HepG2 (cell line): ENCODE measurements at regions not wholly inside any gene's neighbourhood (a gene's known extent, or its start where the extent isn't known, plus 50 kb on each side); places are given as distances from the start of the nearest gene placed in this dataset.

Source experiments
- ATAC-seq: fragments of 200-7000 bp; cut with Tn5 transposase; 3 replicates; pipeline ENCODE4 v1.9.1; 2020; ENCODE audit warnings: mild to moderate bottlenecking, moderate library complexity
- BruUV-seq: library from RNA; stranded (reverse); fragments of 400-500 nt; replicated peaks from 2 replicates; lab custom pipeline; 2021; lab: Mats Ljungman, UMichigan
- CTCF ChIA-PET: fragments of 300-600 bp; formaldehyde crosslinking; extraction: SDS; loops from one replicate; lab custom pipeline; 2021; ENCODE audit warnings: low total read pairs, inconsistent platforms, low intra/inter-chr PET ratio; lab: Yijun Ruan, JAX
- POLR2A ChIA-PET: fragments of 350-600 bp; sonication (Branson Sonifier 250); formaldehyde crosslinking; loops from one replicate; lab custom pipeline; 2020; ENCODE audit warnings: antibody characterized with exemption, inconsistent platforms; lab: Yijun Ruan, JAX
- DNase-seq: peaks from one replicate; pipeline ENCODE4 v3.0.0-alpha.2; 2015; ENCODE audit warnings: low spot score
- FAIRE-seq: peaks from 3 replicates; lab custom pipeline; 2011; peaks lifted over from hg19 to GRCh38; lab: Jason Lieb, UNC
- H2AFZ ChIP-seq: one replicate; pipeline ENCODE4 v1.6.1; 2011; ENCODE audit warnings: low read length, inconsistent platforms
- H3K27ac ChIP-seq: fragments of 300-600 bp; 3 replicates; pipeline ENCODE4 v1.8.0; 2011; ENCODE audit warnings: mixed run types, mild to moderate bottlenecking, mixed read lengths, low read length, inconsistent platforms; ENCODE audit not compliant: insufficient read depth; ENCODE audit errors: extremely low read length
- H3K27me3 ChIP-seq, 2 experiments: fragments of 200-600 bp in 1 of 2; 2 replicates in 1 of 2; 3 replicates in 1 of 2; pipeline versions ENCODE4 v1.6.0 to v1.8.0; 2011; ENCODE audit warnings: low read length in 2 of 2, mild to moderate bottlenecking in 2 of 2, moderate library complexity in 2 of 2, inconsistent platforms in 1 of 2; ENCODE audit not compliant: insufficient read depth in 2 of 2, control insufficient read depth in 1 of 2
- H3K36me3 ChIP-seq, 2 experiments: fragments of 200-600 bp in 1 of 2; replicated peaks in 1 of 2; 2 replicates in 1 of 2; 3 replicates in 1 of 2; pipeline versions ENCODE4 v1.5.1 to v1.8.0; 2011; ENCODE audit warnings: low read length in 2 of 2, inconsistent platforms in 1 of 2; ENCODE audit not compliant: insufficient read depth in 2 of 2, control insufficient read depth in 1 of 2
- H3K4me1 ChIP-seq: 2 replicates; pipeline ENCODE4 v1.5.1; 2012; ENCODE audit warnings: low read length, inconsistent platforms; ENCODE audit not compliant: insufficient read depth
- H3K4me2 ChIP-seq: 2 replicates; pipeline ENCODE4 v1.6.0; 2011; ENCODE audit warnings: low read depth, low read length, inconsistent platforms
- H3K4me3 ChIP-seq, 3 experiments: fragments of 200-600 bp in 1 of 3; sonication (generic), shearing (Covaris generic) in 1 of 3; replicated peaks in 1 of 3; 2 replicates each; pipeline ENCODE4 v1.5.1; 2011 to 2016; ENCODE audit warnings: low read length in 3 of 3, inconsistent platforms in 2 of 3, low read depth in 2 of 3, mild to moderate bottlenecking in 2 of 3, control low read depth in 1 of 3, mixed read lengths in 1 of 3; ENCODE audit not compliant: insufficient read depth in 1 of 3
- H3K79me2 ChIP-seq: one replicate; pipeline ENCODE4 v1.6.1; 2011; ENCODE audit warnings: low read length, inconsistent platforms; ENCODE audit not compliant: insufficient read depth
- H3K9ac ChIP-seq: 2 replicates; pipeline ENCODE4 v1.6.0; 2011; ENCODE audit warnings: mild to moderate bottlenecking, low read depth, low read length, inconsistent platforms; ENCODE audit not compliant: insufficient read depth
- H3K9me3 ChIP-seq: 2 replicates; pipeline ENCODE4 v1.5.1; 2012; ENCODE audit warnings: mild to moderate bottlenecking, low read length
- H4K20me1 ChIP-seq: 2 replicates; pipeline ENCODE4 v1.6.0; 2011; ENCODE audit warnings: inconsistent platforms, mild to moderate bottlenecking, low read length, moderate library complexity; ENCODE audit not compliant: insufficient read depth
- MATR3 ChIP-seq: sonication (generic); formaldehyde crosslinking; IDR thresholded peaks from 2 replicates; pipeline ENCODE4 v1.4.0; 2020; ENCODE audit warnings: missing genetic modification reagents
- PAX8 ChIP-seq: sonication (generic); formaldehyde crosslinking; IDR thresholded peaks from 2 replicates; pipeline ENCODE4 v1.8.0; 2022; ENCODE audit warnings: mild to moderate bottlenecking, missing genetic modification reagents, borderline replicate concordance
- PHF8 ChIP-seq: sonication (generic); formaldehyde crosslinking; IDR thresholded peaks from 2 replicates; pipeline ENCODE4 v1.5.0; 2020; ENCODE audit warnings: missing genetic modification reagents
- RBFOX2 ChIP-seq: fragments of 200-400 bp; formaldehyde crosslinking; IDR thresholded peaks from 2 replicates; pipeline ENCODE4 v1.6.1; 2017; ENCODE audit warnings: low read depth, mild to moderate bottlenecking, low read length
- REXO4 ChIP-seq: sonication (generic); formaldehyde crosslinking; IDR thresholded peaks from 2 replicates; pipeline ENCODE4 v1.8.0; 2022; ENCODE audit warnings: missing genetic modification reagents, mild to moderate bottlenecking, borderline replicate concordance
- SRF ChIP-seq: IDR thresholded peaks from 2 replicates; pipeline ENCODE4 v1.6.1; 2011; ENCODE audit warnings: mild to moderate bottlenecking, low read depth, low read length, moderate library complexity
- ZNF234 ChIP-seq: sonication (generic); formaldehyde crosslinking; conservative IDR thresholded peaks from 2 replicates; pipeline ENCODE4 v1.5.1; 2020; ENCODE audit warnings: mild to moderate bottlenecking, missing genetic modification reagents
- ZNF24 ChIP-seq: fragments of 450-650 bp; IDR thresholded peaks from 2 replicates; pipeline ENCODE4 v1.6.1; 2017; ENCODE audit warnings: antibody characterized with exemption, mild to moderate bottlenecking
- ZNF292 ChIP-seq: sonication (generic); formaldehyde crosslinking; IDR thresholded peaks from 2 replicates; pipeline ENCODE4 v1.8.1; 2022; ENCODE audit warnings: mild to moderate bottlenecking, low read depth, missing genetic modification reagents, borderline replicate concordance
- ZNF382 ChIP-seq: sonication (generic); formaldehyde crosslinking; IDR thresholded peaks from 2 replicates; pipeline ENCODE4 v1.5.0; 2020; ENCODE audit warnings: missing genetic modification reagents, mild to moderate bottlenecking, borderline replicate concordance
- ZNF468 ChIP-seq: sonication (generic); formaldehyde crosslinking; IDR thresholded peaks from 2 replicates; pipeline ENCODE4 v1.8.0; 2022; ENCODE audit warnings: mild to moderate bottlenecking, moderate library complexity, missing genetic modification reagents
- ZNF7 ChIP-seq: IDR thresholded peaks from 2 replicates; pipeline ENCODE4 v1.6.1; 2016; ENCODE audit warnings: missing biosample characterization, missing genetic modification reagents
- ZNF878 ChIP-seq: sonication (generic); formaldehyde crosslinking; IDR thresholded peaks from 2 replicates; pipeline ENCODE4 v1.8.1; 2023; ENCODE audit warnings: mild to moderate bottlenecking, missing genetic modification reagents, moderate library complexity
- WGBS: methylation state at CpG from one replicate; pipeline ENCODE4 v1.1.6; 2017; ENCODE audit warnings: low lambda C conversion rate; 5-methylcytosine and 5-hydroxymethylcytosine counted together
- in situ Hi-C: cut with HindIII; loops from 2 replicates; pipeline ENCODE4 v1.10.0; 2017; ENCODE audit warnings: low pct_unique_long_range_greater_than_20kb; ENCODE audit not compliant: extremely low pct_ligation_motif_present
- intact Hi-C: fragments of 100-400 bp; cut with micrococcal nuclease; formaldehyde crosslinking; loops from one replicate; pipeline ENCODE4 v1.10.0; 2022; ENCODE audit not compliant: unreplicated experiment
- TF ChIP-seq, protein P1 (sequence below): sonication (generic); formaldehyde crosslinking; conservative IDR thresholded peaks from 2 replicates; pipeline ENCODE4 v1.4.0; 2020; ENCODE audit warnings: missing genetic modification reagents
- TF ChIP-seq, protein P2 (sequence below): sonication (generic); formaldehyde crosslinking; IDR thresholded peaks from 2 replicates; pipeline ENCODE4 v1.8.1; 2023; ENCODE audit warnings: mild to moderate bottlenecking, inconsistent platforms, moderate library complexity, missing genetic modification reagents, borderline replicate concordance
- TF ChIP-seq, protein P3 (sequence below): sonication (generic); formaldehyde crosslinking; IDR thresholded peaks from 2 replicates; pipeline ENCODE4 v1.9.0; 2021; ENCODE audit warnings: mild to moderate bottlenecking, missing genetic modification reagents

DNA sequence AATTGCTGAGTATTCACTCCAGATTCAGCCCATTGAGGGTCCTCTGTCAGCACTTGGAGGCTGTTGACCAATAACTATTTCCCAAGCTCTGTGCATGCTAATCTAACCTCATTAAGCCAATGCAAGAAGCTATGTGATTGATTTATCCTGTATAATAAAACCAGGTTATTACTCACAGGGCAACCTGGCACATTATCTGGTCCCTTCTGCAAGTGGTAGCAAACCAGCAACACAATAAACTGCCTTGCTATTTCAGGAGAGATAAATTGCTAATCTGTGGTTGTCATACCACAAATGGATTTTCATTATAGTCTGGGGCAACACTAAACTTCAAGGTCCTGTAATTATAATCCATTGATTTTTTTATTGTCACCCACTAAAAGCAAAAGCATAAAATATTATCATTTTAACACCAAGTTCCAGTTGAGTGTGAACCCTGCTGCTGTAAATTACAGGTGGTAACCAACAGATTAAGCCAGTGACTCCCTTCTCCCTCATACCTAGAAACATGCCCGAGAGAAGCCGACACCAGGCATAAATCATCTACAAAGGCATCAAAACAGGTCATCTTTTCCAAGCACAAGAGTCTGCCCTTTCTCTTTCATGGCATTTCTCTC is 51.1 kb upstream of the SOX9 start:
- H3K9ac ChIP-seq, result no peak overlapping the region
- intact Hi-C loops (no loop called here), in situ Hi-C loops (no loop called here)
- no peak overlapping the region for H2AFZ ChIP-seq
- H3K4me2 ChIP-seq, result no peak overlapping the region
- no peak overlapping the region for H3K27ac ChIP-seq
- peaks cover 0 to 9% of the 10 kb centered on the region in 2 experiments; a peak in 2 of 5 replicates for H3K27me3 ChIP-seq
- no peak overlapping the region for H3K4me3 ChIP-seq
- H3K36me3 ChIP-seq, result no peaks in the 10 kb centered on the region
- CTCF ChIA-PET, result no interaction called here
- peaks cover 8% of the 10 kb centered on the region; the same call in 1 of the 2 replicates for H3K4me1 ChIP-seq
- ATAC-seq, result no peak
- 54% methylated on average over 2 of the region's 2 CpGs for WGBS
- no peaks in the 10 kb centered on the region for H3K9me3 ChIP-seq
- DNase-seq, result no peak
- FAIRE-seq, result no peak
- TF ChIP-seq ZNF292 (CRISPR knock-in tag) (no peak), PAX8 (CRISPR knock-in tag) (no peak), REXO4 (CRISPR knock-in tag) (no peak), SRF (no peak), PHF8 (no peak), ZNF878 (CRISPR knock-in tag) (no peak), ZNF7 (CRISPR knock-in tag) (no peak), ZNF382 (CRISPR knock-in tag) (no peak), ZNF468 (CRISPR knock-in tag) (no peak), RBFOX2 (no peak), ZNF234 (CRISPR knock-in tag) (no peak), MATR3 (CRISPR knock-in tag) (no peak), ZNF24 (no peak)
- TF ChIP-seq, protein P1, sequence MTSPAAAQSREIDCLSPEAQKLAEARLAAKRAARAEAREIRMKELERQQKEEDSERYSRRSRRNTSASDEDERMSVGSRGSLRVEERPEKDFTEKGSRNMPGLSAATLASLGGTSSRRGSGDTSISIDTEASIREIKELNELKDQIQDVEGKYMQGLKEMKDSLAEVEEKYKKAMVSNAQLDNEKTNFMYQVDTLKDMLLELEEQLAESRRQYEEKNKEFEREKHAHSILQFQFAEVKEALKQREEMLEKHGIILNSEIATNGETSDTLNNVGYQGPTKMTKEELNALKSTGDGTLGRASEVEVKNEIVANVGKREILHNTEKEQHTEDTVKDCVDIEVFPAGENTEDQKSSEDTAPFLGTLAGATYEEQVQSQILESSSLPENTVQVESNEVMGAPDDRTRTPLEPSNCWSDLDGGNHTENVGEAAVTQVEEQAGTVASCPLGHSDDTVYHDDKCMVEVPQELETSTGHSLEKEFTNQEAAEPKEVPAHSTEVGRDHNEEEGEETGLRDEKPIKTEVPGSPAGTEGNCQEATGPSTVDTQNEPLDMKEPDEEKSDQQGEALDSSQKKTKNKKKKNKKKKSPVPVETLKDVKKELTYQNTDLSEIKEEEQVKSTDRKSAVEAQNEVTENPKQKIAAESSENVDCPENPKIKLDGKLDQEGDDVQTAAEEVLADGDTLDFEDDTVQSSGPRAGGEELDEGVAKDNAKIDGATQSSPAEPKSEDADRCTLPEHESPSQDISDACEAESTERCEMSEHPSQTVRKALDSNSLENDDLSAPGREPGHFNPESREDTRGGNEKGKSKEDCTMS (CRISPR knock-in tag), result no peak
- TF ChIP-seq, protein P2, sequence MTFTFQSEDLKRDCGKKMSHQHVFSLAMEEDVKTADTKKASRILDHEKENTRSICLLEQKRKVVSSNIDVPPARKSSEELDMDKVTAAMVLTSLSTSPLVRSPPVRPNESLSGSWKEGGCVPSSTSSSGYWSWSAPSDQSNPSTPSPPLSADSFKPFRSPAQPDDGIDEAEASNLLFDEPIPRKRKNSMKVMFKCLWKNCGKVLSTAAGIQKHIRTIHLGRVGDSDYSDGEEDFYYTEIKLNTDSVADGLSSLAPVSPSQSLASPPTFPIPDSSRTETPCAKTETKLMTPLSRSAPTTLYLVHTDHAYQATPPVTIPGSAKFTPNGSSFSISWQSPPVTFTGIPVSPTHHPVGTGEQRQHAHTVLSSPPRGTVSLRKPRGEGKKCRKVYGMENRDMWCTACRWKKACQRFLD (CRISPR knock-in tag), result no peak
- TF ChIP-seq, protein P3, sequence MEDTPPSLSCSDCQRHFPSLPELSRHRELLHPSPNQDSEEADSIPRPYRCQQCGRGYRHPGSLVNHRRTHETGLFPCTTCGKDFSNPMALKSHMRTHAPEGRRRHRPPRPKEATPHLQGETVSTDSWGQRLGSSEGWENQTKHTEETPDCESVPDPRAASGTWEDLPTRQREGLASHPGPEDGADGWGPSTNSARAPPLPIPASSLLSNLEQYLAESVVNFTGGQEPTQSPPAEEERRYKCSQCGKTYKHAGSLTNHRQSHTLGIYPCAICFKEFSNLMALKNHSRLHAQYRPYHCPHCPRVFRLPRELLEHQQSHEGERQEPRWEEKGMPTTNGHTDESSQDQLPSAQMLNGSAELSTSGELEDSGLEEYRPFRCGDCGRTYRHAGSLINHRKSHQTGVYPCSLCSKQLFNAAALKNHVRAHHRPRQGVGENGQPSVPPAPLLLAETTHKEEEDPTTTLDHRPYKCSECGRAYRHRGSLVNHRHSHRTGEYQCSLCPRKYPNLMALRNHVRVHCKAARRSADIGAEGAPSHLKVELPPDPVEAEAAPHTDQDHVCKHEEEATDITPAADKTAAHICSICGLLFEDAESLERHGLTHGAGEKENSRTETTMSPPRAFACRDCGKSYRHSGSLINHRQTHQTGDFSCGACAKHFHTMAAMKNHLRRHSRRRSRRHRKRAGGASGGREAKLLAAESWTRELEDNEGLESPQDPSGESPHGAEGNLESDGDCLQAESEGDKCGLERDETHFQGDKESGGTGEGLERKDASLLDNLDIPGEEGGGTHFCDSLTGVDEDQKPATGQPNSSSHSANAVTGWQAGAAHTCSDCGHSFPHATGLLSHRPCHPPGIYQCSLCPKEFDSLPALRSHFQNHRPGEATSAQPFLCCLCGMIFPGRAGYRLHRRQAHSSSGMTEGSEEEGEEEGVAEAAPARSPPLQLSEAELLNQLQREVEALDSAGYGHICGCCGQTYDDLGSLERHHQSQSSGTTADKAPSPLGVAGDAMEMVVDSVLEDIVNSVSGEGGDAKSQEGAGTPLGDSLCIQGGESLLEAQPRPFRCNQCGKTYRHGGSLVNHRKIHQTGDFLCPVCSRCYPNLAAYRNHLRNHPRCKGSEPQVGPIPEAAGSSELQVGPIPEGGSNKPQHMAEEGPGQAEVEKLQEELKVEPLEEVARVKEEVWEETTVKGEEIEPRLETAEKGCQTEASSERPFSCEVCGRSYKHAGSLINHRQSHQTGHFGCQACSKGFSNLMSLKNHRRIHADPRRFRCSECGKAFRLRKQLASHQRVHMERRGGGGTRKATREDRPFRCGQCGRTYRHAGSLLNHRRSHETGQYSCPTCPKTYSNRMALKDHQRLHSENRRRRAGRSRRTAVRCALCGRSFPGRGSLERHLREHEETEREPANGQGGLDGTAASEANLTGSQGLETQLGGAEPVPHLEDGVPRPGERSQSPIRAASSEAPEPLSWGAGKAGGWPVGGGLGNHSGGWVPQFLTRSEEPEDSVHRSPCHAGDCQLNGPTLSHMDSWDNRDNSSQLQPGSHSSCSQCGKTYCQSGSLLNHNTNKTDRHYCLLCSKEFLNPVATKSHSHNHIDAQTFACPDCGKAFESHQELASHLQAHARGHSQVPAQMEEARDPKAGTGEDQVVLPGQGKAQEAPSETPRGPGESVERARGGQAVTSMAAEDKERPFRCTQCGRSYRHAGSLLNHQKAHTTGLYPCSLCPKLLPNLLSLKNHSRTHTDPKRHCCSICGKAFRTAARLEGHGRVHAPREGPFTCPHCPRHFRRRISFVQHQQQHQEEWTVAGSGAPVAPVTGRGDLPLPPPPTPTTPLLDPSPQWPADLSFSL, result no peak
- BruUV-seq, result no TSS peak
- no peaks in the 10 kb centered on the region for H3K79me2 ChIP-seq
- no peaks in the 10 kb centered on the region for H4K20me1 ChIP-seq
- POLR2A ChIA-PET, result no interaction called here
